ENCODE measurements at regions not wholly inside any gene's neighbourhood (a gene's known extent, or its start where the extent isn't known, plus 50 kb on each side); places are given as distances from the start of the nearest gene placed in this dataset.

- TF ChIP-seq CTCF (IDR thresholded peaks at IDR 0.05; ENCODE audit: low read depth, low read length) (no peak), POLR2A (IDR thresholded peaks at IDR 0.05; ENCODE audit: extremely low read depth, insufficient read length) (no peak)
Measured at GRCh38 chr7:90007001-90007654, 147.1 kb upstream of the STEAP1 start.
